Peyer's patch (tissue), 4 donors: ENCODE measurements at regions not wholly inside any gene's neighbourhood (a gene's known extent, or its start where the extent isn't known, plus 50 kb on each side); places are given as distances from the start of the nearest gene placed in this dataset.

ENCODE experiments used
- DNase-seq, 3 donors: peaks; one replicate each; pipeline ENCODE4 v3.0.0-alpha.2; 2017 to 2019
- H3K27ac ChIP-seq, 4 donors: fragments of 200-600 bp; sonication (generic); one replicate each; pipeline ENCODE4 v1.5.1; 2016 to 2019
- H3K27me3 ChIP-seq, 2 donors: fragments of 200-600 bp; sonication (generic); one replicate each; pipeline ENCODE4 v1.5.1; 2019
- H3K36me3 ChIP-seq, 3 donors: fragments of 200-600 bp; sonication (generic); one replicate each; pipeline ENCODE4 v1.5.1; 2016 to 2019
- H3K4me1 ChIP-seq, 4 donors: fragments of 200-600 bp; sonication (generic); one replicate each; pipeline ENCODE4 v1.5.1; 2016 to 2019
- H3K4me3 ChIP-seq, 4 donors: fragments of 200-600 bp; sonication (generic); 1 replicate in 3 of 4; 2 replicates in 1 of 4; pipeline ENCODE4 v1.5.1; 2016 to 2019; ENCODE audit warnings: mild to moderate bottlenecking in 1 of 4
- H3K9me3 ChIP-seq, 4 donors: fragments of 200-600 bp; sonication (generic); one replicate each; pipeline ENCODE4 v1.5.1; 2016 to 2019; ENCODE audit warnings: mild to moderate bottlenecking in 1 of 4
- CTCF ChIP-seq, 6 experiments: fragments of 450-650 bp in 4 of 6; fragments of 200-600 bp in 2 of 6; sonication (generic) in 1 of 6; IDR thresholded peaks; one replicate each; pipeline ENCODE4 v1.5.1; 2017 to 2019; ENCODE audit warnings: antibody characterized with exemption in 6 of 6, mild to moderate bottlenecking in 3 of 6, moderate library complexity in 1 of 6
- POLR2A ChIP-seq, 2 donors: fragments of 450-650 bp; IDR thresholded peaks; one replicate each; pipeline ENCODE4 v1.5.1; 2017; ENCODE audit warnings: antibody characterized with exemption in 2 of 2, mild to moderate bottlenecking in 2 of 2, moderate library complexity in 2 of 2

DNA sequence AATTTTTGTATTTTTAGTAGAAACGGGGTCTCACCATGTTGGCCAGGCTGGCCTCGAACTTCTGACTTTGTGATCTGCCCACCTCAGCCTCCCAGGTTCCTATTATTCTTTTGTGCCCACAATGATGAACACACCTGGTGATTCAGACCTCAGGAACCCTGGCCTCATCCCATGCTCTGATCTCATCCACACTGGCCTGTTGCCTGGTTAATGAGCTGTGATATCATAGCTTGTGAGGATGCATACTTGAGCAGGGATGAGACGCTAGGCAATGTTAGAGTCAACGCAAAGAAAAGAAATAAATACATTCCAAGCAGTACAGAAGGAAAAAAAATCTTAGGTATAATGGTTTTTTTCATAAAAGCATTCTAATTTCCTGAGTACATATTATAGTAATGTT lies 82.4 kb upstream of the RNF32 start:
- H3K27ac ChIP-seq, result no peak overlapping the region
- no peaks in the 10 kb centered on the region for H3K9me3 ChIP-seq
- no peak for DNase-seq
- TF ChIP-seq POLR2A (IDR thresholded peaks at IDR 0.05) (no peak), CTCF (IDR thresholded peaks at IDR 0.05) (no peak)
- H3K4me3 ChIP-seq, result no peak overlapping the region
- H3K36me3 ChIP-seq, result no peaks in the 10 kb centered on the region
- H3K4me1 ChIP-seq, result no peaks in the 10 kb centered on the region
- H3K27me3 ChIP-seq, result no peaks in the 10 kb centered on the region

GRCh38 chr7:156556083-156556482 lies 84.5 kb upstream of the RNF32 start:
- H3K9me3 ChIP-seq, result no peaks in the 10 kb centered on the region
- no peak overlapping the region for H3K27ac ChIP-seq
- no peaks in the 10 kb centered on the region for H3K4me1 ChIP-seq
- H3K36me3 ChIP-seq, result no peaks in the 10 kb centered on the region
- H3K4me3 ChIP-seq, result no peak overlapping the region
- no peak for TF ChIP-seq POLR2A (IDR thresholded peaks at IDR 0.05)
- DNase-seq, result no peak
- no peaks in the 10 kb centered on the region for H3K27me3 ChIP-seq

- TF ChIP-seq POLR2A (IDR thresholded peaks at IDR 0.05), result no peak
- TF ChIP-seq CTCF (IDR thresholded peaks at IDR 0.05), result no peak
- no peak for DNase-seq
- Histone ChIP-seq H3K36me3 (no peaks in the 10 kb centered on the region), H3K4me1 (no peaks in the 10 kb centered on the region), H3K4me3 (no peak overlapping the region), H3K9me3 (no peaks in the 10 kb centered on the region), H3K27me3 (no peaks in the 10 kb centered on the region), H3K27ac (no peak overlapping the region)
These were observed 86.1 kb upstream of the RNF32 start for GRCh38 chr7:156554488-156554887.

DNA sequence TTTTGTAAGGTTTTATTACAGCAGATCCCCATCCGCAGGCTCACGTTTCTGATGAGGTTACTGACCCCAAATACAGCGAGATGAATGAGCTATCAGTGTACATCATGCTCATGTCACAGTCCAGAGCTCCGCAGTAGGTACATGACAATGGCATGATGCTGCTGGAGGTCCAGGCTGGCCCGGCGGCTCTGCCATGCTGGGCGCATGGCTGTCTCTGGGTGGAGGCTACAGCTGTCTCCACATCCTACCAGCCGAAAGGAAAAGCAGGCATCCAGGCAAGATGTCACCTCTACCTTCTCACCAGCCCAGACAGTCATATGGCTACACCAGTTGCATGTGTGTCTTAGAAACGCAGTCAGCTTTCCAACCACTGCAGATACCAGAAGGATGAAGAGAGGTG lies 90.9 kb upstream of the RNF32 start:
- Histone ChIP-seq H3K27me3 (no peaks in the 10 kb centered on the region), H3K36me3 (no peaks in the 10 kb centered on the region), H3K27ac (no peak overlapping the region), H3K4me3 (no peak overlapping the region), H3K9me3 (no peaks in the 10 kb centered on the region), H3K4me1 (no peaks in the 10 kb centered on the region)
- no peak for DNase-seq
- TF ChIP-seq CTCF (IDR thresholded peaks at IDR 0.05) (no peak), POLR2A (IDR thresholded peaks at IDR 0.05) (no peak)

GRCh38 chr7:156547884-156548561 lies 92.6 kb upstream of the RNF32 start:
- TF ChIP-seq CTCF (IDR thresholded peaks at IDR 0.05) (no peak), POLR2A (IDR thresholded peaks at IDR 0.05) (no peak)
- no peak overlapping the region for H3K4me3 ChIP-seq
- no peaks in the 10 kb centered on the region for H3K36me3 ChIP-seq
- no peak for DNase-seq
- no peaks in the 10 kb centered on the region for H3K9me3 ChIP-seq
- no peaks in the 10 kb centered on the region for H3K4me1 ChIP-seq
- no peaks in the 10 kb centered on the region for H3K27me3 ChIP-seq
- H3K27ac ChIP-seq, result no peak overlapping the region

DNA sequence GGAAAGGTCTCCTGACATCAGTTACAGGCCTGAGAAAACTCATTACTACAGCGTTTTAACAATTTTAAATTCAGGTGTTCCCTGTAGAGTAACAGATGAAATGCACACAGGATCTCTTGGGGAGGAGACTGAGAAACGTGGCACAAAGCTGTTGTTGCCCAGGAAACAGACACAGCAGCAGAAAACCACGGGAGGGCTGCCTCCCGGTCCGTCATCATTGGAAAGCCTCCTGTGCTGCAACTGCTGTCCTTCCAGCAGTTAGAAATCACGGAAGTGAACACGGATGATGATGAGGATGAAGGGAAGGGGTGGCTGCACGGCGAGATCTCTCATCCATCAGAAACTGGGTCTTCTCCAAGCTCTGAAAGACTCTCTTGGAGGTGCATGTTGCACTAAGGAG lies 94.6 kb upstream of the RNF32 start:
- TF ChIP-seq POLR2A (IDR thresholded peaks at IDR 0.05), result no peak
- no peak for TF ChIP-seq CTCF (IDR thresholded peaks at IDR 0.05)
- Histone ChIP-seq H3K36me3 (no peaks in the 10 kb centered on the region), H3K9me3 (no peaks in the 10 kb centered on the region), H3K27ac (no peak overlapping the region), H3K4me3 (no peak overlapping the region), H3K4me1 (no peaks in the 10 kb centered on the region), H3K27me3 (no peaks in the 10 kb centered on the region)
- DNase-seq, result no peak
